HCT116 (cell line): ENCODE measurements at regions not wholly inside any gene's neighbourhood (a gene's known extent, or its start where the extent isn't known, plus 50 kb on each side); places are given as distances from the start of the nearest gene placed in this dataset.

ENCODE experiments used
- ATAC-seq: fragments of 200-7000 bp; cut with Tn5 transposase; 2 replicates; pipeline ENCODE4 v1.9.1; 2020; ENCODE audit warnings: mild to moderate bottlenecking, moderate library complexity
- BruUV-seq: library from RNA; stranded (reverse); fragments of 400-500 nt; replicated peaks from 2 replicates; lab custom pipeline; 2021; lab: Mats Ljungman, UMichigan
- CTCF ChIA-PET: fragments of 300-600 bp; sonication (Branson Sonifier 250); formaldehyde crosslinking; loops from one replicate; lab custom pipeline; 2021; ENCODE audit warnings: antibody characterized with exemption; lab: Charles Lee
- POLR2A ChIA-PET: fragments of 300-600, 350-600 bp; sonication (Branson Sonifier 250); formaldehyde crosslinking; loops from one replicate; lab custom pipeline; 2021; ENCODE audit warnings: antibody characterized with exemption; lab: Charles Lee
- RAD21 ChIA-PET, 2 experiments: fragments of 300-600 bp; sonication (Branson Sonifier 250); formaldehyde crosslinking; loops; one replicate each; lab custom pipeline; 2023; ENCODE audit warnings: low total read pairs in 2 of 2; ENCODE audit not compliant: uncharacterized antibody in 2 of 2, unreplicated experiment in 2 of 2, low non-redundant PET in 1 of 2; lab: Charles Lee
- DNase-seq: peaks from one replicate; pipeline ENCODE4 v3.0.0-alpha.2; 2010; ENCODE audit warnings: low read depth, low spot score
- H2AFZ ChIP-seq: fragments of 200-600 bp; shearing (Covaris generic), sonication (generic); 2 replicates; pipeline ENCODE4 v1.6.1; 2017; ENCODE audit warnings: low read depth, mixed run types, mixed read lengths, antibody characterized with exemption, low read length; ENCODE audit not compliant: poor library complexity, severe bottlenecking
- H3K27ac ChIP-seq: 2 replicates; pipeline ENCODE4 v1.5.1; 2012; ENCODE audit warnings: low read depth, low read length
- H3K27me3 ChIP-seq: fragments of 200-600 bp; sonication (generic); 2 replicates; pipeline ENCODE4 v1.6.1; 2016; ENCODE audit warnings: mixed run types, low read length, mixed read lengths; ENCODE audit not compliant: insufficient read depth
- H3K36me3 ChIP-seq, 2 experiments: fragments of 200-500 bp in 1 of 2; fragments of 200-600 bp in 1 of 2; sonication (Bioruptor generic) in 1 of 2; sonication (generic) in 1 of 2; 2 replicates each; pipeline versions ENCODE4 v1.5.1 to v1.6.1; 2014 to 2016; ENCODE audit warnings: low read length in 2 of 2, inconsistent platforms in 1 of 2, mixed read lengths in 1 of 2, mixed run types in 1 of 2; ENCODE audit not compliant: insufficient read depth in 2 of 2, control insufficient read depth in 1 of 2
- H3K4me1 ChIP-seq, 2 experiments: fragments of 200-600 bp in 1 of 2; sonication (generic) in 1 of 2; 2 replicates each; pipeline versions ENCODE4 v1.5.1 to v1.6.1; 2012 to 2017; ENCODE audit warnings: low read length in 2 of 2, inconsistent platforms in 1 of 2, mild to moderate bottlenecking in 1 of 2, mixed read lengths in 1 of 2, mixed run types in 1 of 2, moderate library complexity in 1 of 2; ENCODE audit not compliant: insufficient read depth in 2 of 2, control insufficient read depth in 1 of 2
- H3K4me2 ChIP-seq: fragments of 200-600 bp; sonication (generic); 2 replicates; pipeline ENCODE4 v1.6.1; 2017; ENCODE audit warnings: mixed run types, low read length, mixed read lengths
- H3K4me3 ChIP-seq, 2 experiments: fragments of 200-600 bp in 1 of 2; sonication (generic) in 1 of 2; replicated peaks in 1 of 2; 2 replicates each; pipeline ENCODE4 v1.5.1; 2011 to 2016; ENCODE audit warnings: low read length in 2 of 2, control low read depth in 1 of 2, low read depth in 1 of 2, mild to moderate bottlenecking in 1 of 2, mixed read lengths in 1 of 2, mixed run types in 1 of 2
- H3K79me2 ChIP-seq: fragments of 200-600 bp; sonication (generic); 2 replicates; pipeline ENCODE4 v1.6.1; 2017; ENCODE audit warnings: mild to moderate bottlenecking, mixed run types, low read length, moderate library complexity, mixed read lengths; ENCODE audit not compliant: insufficient read depth
- H3K9ac ChIP-seq: fragments of 200-600 bp; sonication (generic); 2 replicates; pipeline ENCODE4 v1.6.1; 2016; ENCODE audit warnings: low read length, mixed read lengths
- H3K9me2 ChIP-seq: fragments of 200-600 bp; sonication (generic), shearing (Covaris generic); 2 replicates; pipeline ENCODE4 v1.6.1; 2017; ENCODE audit warnings: mixed run types, mild to moderate bottlenecking, moderate library complexity; ENCODE audit not compliant: insufficient read depth
- H3K9me3 ChIP-seq, 2 experiments: fragments of 200-500 bp in 1 of 2; fragments of 200-600 bp in 1 of 2; sonication (Bioruptor generic) in 1 of 2; sonication (generic) in 1 of 2; 2 replicates each; pipeline ENCODE4 v1.6.1; 2014 to 2017; ENCODE audit warnings: low read length in 2 of 2, mixed read lengths in 2 of 2, inconsistent platforms in 1 of 2, low read depth in 1 of 2, mild to moderate bottlenecking in 1 of 2, mixed run types in 1 of 2, moderate library complexity in 1 of 2; ENCODE audit not compliant: control insufficient read depth in 1 of 2, insufficient read depth in 1 of 2
- H4K20me1 ChIP-seq: fragments of 200-600 bp; sonication (generic), shearing (Covaris generic); 2 replicates; pipeline ENCODE4 v1.6.1; 2017; ENCODE audit warnings: mixed run types, mild to moderate bottlenecking, moderate library complexity; ENCODE audit not compliant: insufficient read depth
- EZH2phosphoT487 ChIP-seq: fragments of 200-600 bp; IDR thresholded peaks from 2 replicates; pipeline ENCODE4 v1.6.1; 2018; ENCODE audit warnings: antibody characterized with exemption, borderline replicate concordance
- JUND ChIP-seq: IDR thresholded peaks from 2 replicates; pipeline ENCODE4 v1.6.1; 2012
- SIN3A ChIP-seq: IDR thresholded peaks from 2 replicates; pipeline ENCODE4 v1.6.1; 2012; ENCODE audit warnings: low read depth
- ZFX ChIP-seq: fragments of 450-650 bp; IDR thresholded peaks from 2 replicates; pipeline ENCODE4 v1.6.1; 2017
- ZNF274 ChIP-seq: fragments of 200-500 bp; sonication (Bioruptor generic); IDR thresholded peaks from 2 replicates; pipeline ENCODE4 v1.6.1; 2014; ENCODE audit warnings: mild to moderate bottlenecking, low read depth, low read length, inconsistent platforms
- intact Hi-C: fragments of 100-400 bp; cut with micrococcal nuclease; formaldehyde crosslinking; loops from 2 replicates; pipeline ENCODE4 v1.10.0; 2022
- TF ChIP-seq, protein P1 (sequence below): IDR thresholded peaks from 2 replicates; pipeline ENCODE4 v1.6.1; 2012; ENCODE audit warnings: low read depth

DNA sequence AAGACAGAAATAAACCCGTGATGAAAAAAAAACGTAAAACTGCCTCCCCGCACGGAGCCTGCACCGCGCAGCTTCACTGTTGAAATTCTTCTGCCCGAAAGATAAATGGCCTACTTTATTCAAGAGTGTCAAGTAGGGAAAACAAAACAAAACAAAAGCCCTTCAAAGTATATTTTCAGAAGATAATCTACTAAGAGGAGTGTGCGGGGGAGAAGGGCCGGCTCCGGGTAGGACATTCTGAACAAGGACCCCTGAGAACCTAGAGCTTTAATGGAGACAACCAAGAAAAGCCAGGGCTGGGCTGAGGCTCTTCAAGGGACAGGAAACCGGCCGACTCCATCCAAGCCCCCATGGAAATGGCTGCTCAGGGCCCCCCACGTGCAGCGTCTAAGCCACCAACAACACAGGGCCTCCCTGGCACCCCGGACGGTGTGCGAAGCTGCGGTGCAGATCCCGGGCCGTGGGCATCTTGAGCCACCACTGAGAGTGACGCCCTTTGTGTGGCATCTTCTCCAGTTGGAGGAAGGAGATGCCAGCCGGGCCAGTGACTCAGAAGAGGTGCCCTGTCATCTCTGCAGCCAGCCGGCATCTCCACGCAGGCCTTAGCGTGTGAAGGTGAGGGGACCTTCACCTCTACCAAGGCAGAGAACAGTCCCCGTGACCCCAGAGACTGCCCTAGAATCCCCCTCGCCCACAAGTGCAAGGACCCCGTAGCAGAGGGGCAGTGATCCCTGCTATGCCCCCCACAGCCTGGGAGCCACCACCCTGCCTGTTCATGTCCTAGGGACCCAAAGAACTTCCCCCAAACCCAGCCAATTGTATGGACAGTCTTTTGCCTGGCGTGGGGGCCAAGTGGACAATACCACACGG, 250.8 kb downstream of the C16orf95 start:
- intact Hi-C loops = no loop called here
- ATAC-seq (no peak), DNase-seq (no peak)
- POLR2A ChIA-PET = no interaction called here
- no peak overlapping the region for H3K27ac ChIP-seq
- H3K9me2 ChIP-seq = no peaks in the 10 kb centered on the region
- no peaks in the 10 kb centered on the region for H3K27me3 ChIP-seq
- no peaks in the 10 kb centered on the region for H4K20me1 ChIP-seq
- TF ChIP-seq ZFX (no peak), ZNF274 (no peak), EZH2phosphoT487 (no peak), SIN3A (no peak), JUND (no peak)
- TF ChIP-seq, protein P1, sequence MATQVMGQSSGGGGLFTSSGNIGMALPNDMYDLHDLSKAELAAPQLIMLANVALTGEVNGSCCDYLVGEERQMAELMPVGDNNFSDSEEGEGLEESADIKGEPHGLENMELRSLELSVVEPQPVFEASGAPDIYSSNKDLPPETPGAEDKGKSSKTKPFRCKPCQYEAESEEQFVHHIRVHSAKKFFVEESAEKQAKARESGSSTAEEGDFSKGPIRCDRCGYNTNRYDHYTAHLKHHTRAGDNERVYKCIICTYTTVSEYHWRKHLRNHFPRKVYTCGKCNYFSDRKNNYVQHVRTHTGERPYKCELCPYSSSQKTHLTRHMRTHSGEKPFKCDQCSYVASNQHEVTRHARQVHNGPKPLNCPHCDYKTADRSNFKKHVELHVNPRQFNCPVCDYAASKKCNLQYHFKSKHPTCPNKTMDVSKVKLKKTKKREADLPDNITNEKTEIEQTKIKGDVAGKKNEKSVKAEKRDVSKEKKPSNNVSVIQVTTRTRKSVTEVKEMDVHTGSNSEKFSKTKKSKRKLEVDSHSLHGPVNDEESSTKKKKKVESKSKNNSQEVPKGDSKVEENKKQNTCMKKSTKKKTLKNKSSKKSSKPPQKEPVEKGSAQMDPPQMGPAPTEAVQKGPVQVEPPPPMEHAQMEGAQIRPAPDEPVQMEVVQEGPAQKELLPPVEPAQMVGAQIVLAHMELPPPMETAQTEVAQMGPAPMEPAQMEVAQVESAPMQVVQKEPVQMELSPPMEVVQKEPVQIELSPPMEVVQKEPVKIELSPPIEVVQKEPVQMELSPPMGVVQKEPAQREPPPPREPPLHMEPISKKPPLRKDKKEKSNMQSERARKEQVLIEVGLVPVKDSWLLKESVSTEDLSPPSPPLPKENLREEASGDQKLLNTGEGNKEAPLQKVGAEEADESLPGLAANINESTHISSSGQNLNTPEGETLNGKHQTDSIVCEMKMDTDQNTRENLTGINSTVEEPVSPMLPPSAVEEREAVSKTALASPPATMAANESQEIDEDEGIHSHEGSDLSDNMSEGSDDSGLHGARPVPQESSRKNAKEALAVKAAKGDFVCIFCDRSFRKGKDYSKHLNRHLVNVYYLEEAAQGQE = no peak
- RAD21 ChIA-PET = no interaction called here
- no peaks in the 10 kb centered on the region for H3K36me3 ChIP-seq
- H3K9ac ChIP-seq = no peak overlapping the region
- H3K9me3 ChIP-seq = no peaks in the 10 kb centered on the region
- CTCF ChIA-PET = interaction anchor here (0.7 to 1.4 kb wide), 2 partner anchors 10 to 490 kb away, joined by 4 to 6 read pairs; no protein-coding TSS in a partner anchor
- H3K4me3 ChIP-seq = no peak overlapping the region
- no peak overlapping the region for H2AFZ ChIP-seq
- BruUV-seq = no TSS peak
- H3K4me1 ChIP-seq = peaks cover 0 to 9% of the 10 kb centered on the region in 2 experiments; a peak in 2 of 4 replicates
- no peak overlapping the region for H3K4me2 ChIP-seq
- no peaks in the 10 kb centered on the region for H3K79me2 ChIP-seq
